HCT116 (cell line): ENCODE measurements at regions not wholly inside any gene's neighbourhood (a gene's known extent, or its start where the extent isn't known, plus 50 kb on each side); places are given as distances from the start of the nearest gene placed in this dataset.

Experiments used
- ATAC-seq: fragments of 200-7000 bp; cut with Tn5 transposase; 2 replicates; pipeline ENCODE4 v1.9.1; 2020; ENCODE audit warnings: mild to moderate bottlenecking, moderate library complexity
- BruUV-seq: library from RNA; stranded (reverse); fragments of 400-500 nt; replicated peaks from 2 replicates; lab custom pipeline; 2021; lab: Mats Ljungman, UMichigan
- CTCF ChIA-PET: fragments of 300-600 bp; sonication (Branson Sonifier 250); formaldehyde crosslinking; loops from one replicate; lab custom pipeline; 2021; ENCODE audit warnings: antibody characterized with exemption; lab: Charles Lee
- POLR2A ChIA-PET: fragments of 300-600, 350-600 bp; sonication (Branson Sonifier 250); formaldehyde crosslinking; loops from one replicate; lab custom pipeline; 2021; ENCODE audit warnings: antibody characterized with exemption; lab: Charles Lee
- RAD21 ChIA-PET, 2 experiments: fragments of 300-600 bp; sonication (Branson Sonifier 250); formaldehyde crosslinking; loops; one replicate each; lab custom pipeline; 2023; ENCODE audit warnings: low total read pairs in 2 of 2; ENCODE audit not compliant: uncharacterized antibody in 2 of 2, unreplicated experiment in 2 of 2, low non-redundant PET in 1 of 2; lab: Charles Lee
- DNase-seq: peaks from one replicate; pipeline ENCODE4 v3.0.0-alpha.2; 2010; ENCODE audit warnings: low read depth, low spot score
- H2AFZ ChIP-seq: fragments of 200-600 bp; shearing (Covaris generic), sonication (generic); 2 replicates; pipeline ENCODE4 v1.6.1; 2017; ENCODE audit warnings: low read depth, mixed run types, mixed read lengths, antibody characterized with exemption, low read length; ENCODE audit not compliant: poor library complexity, severe bottlenecking
- H3K27ac ChIP-seq: 2 replicates; pipeline ENCODE4 v1.5.1; 2012; ENCODE audit warnings: low read depth, low read length
- H3K27me3 ChIP-seq: fragments of 200-600 bp; sonication (generic); 2 replicates; pipeline ENCODE4 v1.6.1; 2016; ENCODE audit warnings: mixed run types, low read length, mixed read lengths; ENCODE audit not compliant: insufficient read depth
- H3K36me3 ChIP-seq, 2 experiments: fragments of 200-500 bp in 1 of 2; fragments of 200-600 bp in 1 of 2; sonication (Bioruptor generic) in 1 of 2; sonication (generic) in 1 of 2; 2 replicates each; pipeline versions ENCODE4 v1.5.1 to v1.6.1; 2014 to 2016; ENCODE audit warnings: low read length in 2 of 2, inconsistent platforms in 1 of 2, mixed read lengths in 1 of 2, mixed run types in 1 of 2; ENCODE audit not compliant: insufficient read depth in 2 of 2, control insufficient read depth in 1 of 2
- H3K4me1 ChIP-seq, 2 experiments: fragments of 200-600 bp in 1 of 2; sonication (generic) in 1 of 2; 2 replicates each; pipeline versions ENCODE4 v1.5.1 to v1.6.1; 2012 to 2017; ENCODE audit warnings: low read length in 2 of 2, inconsistent platforms in 1 of 2, mild to moderate bottlenecking in 1 of 2, mixed read lengths in 1 of 2, mixed run types in 1 of 2, moderate library complexity in 1 of 2; ENCODE audit not compliant: insufficient read depth in 2 of 2, control insufficient read depth in 1 of 2
- H3K4me2 ChIP-seq: fragments of 200-600 bp; sonication (generic); 2 replicates; pipeline ENCODE4 v1.6.1; 2017; ENCODE audit warnings: mixed run types, low read length, mixed read lengths
- H3K4me3 ChIP-seq, 2 experiments: fragments of 200-600 bp in 1 of 2; sonication (generic) in 1 of 2; replicated peaks in 1 of 2; 2 replicates each; pipeline ENCODE4 v1.5.1; 2011 to 2016; ENCODE audit warnings: low read length in 2 of 2, control low read depth in 1 of 2, low read depth in 1 of 2, mild to moderate bottlenecking in 1 of 2, mixed read lengths in 1 of 2, mixed run types in 1 of 2
- H3K79me2 ChIP-seq: fragments of 200-600 bp; sonication (generic); 2 replicates; pipeline ENCODE4 v1.6.1; 2017; ENCODE audit warnings: mild to moderate bottlenecking, mixed run types, low read length, moderate library complexity, mixed read lengths; ENCODE audit not compliant: insufficient read depth
- H3K9ac ChIP-seq: fragments of 200-600 bp; sonication (generic); 2 replicates; pipeline ENCODE4 v1.6.1; 2016; ENCODE audit warnings: low read length, mixed read lengths
- H3K9me2 ChIP-seq: fragments of 200-600 bp; sonication (generic), shearing (Covaris generic); 2 replicates; pipeline ENCODE4 v1.6.1; 2017; ENCODE audit warnings: mixed run types, mild to moderate bottlenecking, moderate library complexity; ENCODE audit not compliant: insufficient read depth
- H3K9me3 ChIP-seq, 2 experiments: fragments of 200-500 bp in 1 of 2; fragments of 200-600 bp in 1 of 2; sonication (Bioruptor generic) in 1 of 2; sonication (generic) in 1 of 2; 2 replicates each; pipeline ENCODE4 v1.6.1; 2014 to 2017; ENCODE audit warnings: low read length in 2 of 2, mixed read lengths in 2 of 2, inconsistent platforms in 1 of 2, low read depth in 1 of 2, mild to moderate bottlenecking in 1 of 2, mixed run types in 1 of 2, moderate library complexity in 1 of 2; ENCODE audit not compliant: control insufficient read depth in 1 of 2, insufficient read depth in 1 of 2
- H4K20me1 ChIP-seq: fragments of 200-600 bp; sonication (generic), shearing (Covaris generic); 2 replicates; pipeline ENCODE4 v1.6.1; 2017; ENCODE audit warnings: mixed run types, mild to moderate bottlenecking, moderate library complexity; ENCODE audit not compliant: insufficient read depth
- CBX3 ChIP-seq: IDR thresholded peaks from 2 replicates; pipeline ENCODE4 v1.6.1; 2012; ENCODE audit warnings: low read depth
- CTCF ChIP-seq, 3 experiments: fragments of 200-600 bp in 1 of 3; sonication (generic) in 1 of 3; IDR thresholded peaks in 2 of 3; conservative IDR thresholded peaks in 1 of 3; 2 replicates each; pipeline ENCODE4 v1.5.1; 2012 to 2017; ENCODE audit warnings: low read depth in 2 of 3, low read length in 2 of 3, antibody characterized with exemption in 1 of 3, borderline replicate concordance in 1 of 3, control low read depth in 1 of 3, mild to moderate bottlenecking in 1 of 3, mixed read lengths in 1 of 3, mixed run types in 1 of 3, moderate library complexity in 1 of 3; ENCODE audit not compliant: insufficient read depth in 1 of 3
- EGR1 ChIP-seq: IDR thresholded peaks from 2 replicates; pipeline ENCODE4 v1.6.1; 2012; ENCODE audit warnings: low read depth
- ELF1 ChIP-seq: IDR thresholded peaks from 2 replicates; pipeline ENCODE4 v1.6.1; 2012; ENCODE audit warnings: low read depth, borderline replicate concordance
- EZH2 ChIP-seq: fragments of 200-600 bp; sonication (generic); IDR thresholded peaks from 2 replicates; pipeline ENCODE4 v1.6.1; 2017; ENCODE audit warnings: antibody characterized with exemption, mixed run types
- EZH2phosphoT487 ChIP-seq: fragments of 200-600 bp; IDR thresholded peaks from 2 replicates; pipeline ENCODE4 v1.6.1; 2018; ENCODE audit warnings: antibody characterized with exemption, borderline replicate concordance
- JUND ChIP-seq: IDR thresholded peaks from 2 replicates; pipeline ENCODE4 v1.6.1; 2012
- MAX ChIP-seq: IDR thresholded peaks from 2 replicates; pipeline ENCODE4 v1.6.1; 2012
- POLR2A ChIP-seq: IDR thresholded peaks from 2 replicates; pipeline ENCODE4 v1.7.0; 2011; ENCODE audit warnings: borderline replicate concordance; ENCODE audit not compliant: insufficient read depth, insufficient read length; ENCODE audit errors: extremely low read depth
- POLR2AphosphoS5 ChIP-seq: IDR thresholded peaks from 2 replicates; pipeline ENCODE4 v1.6.1; 2011; ENCODE audit warnings: mild to moderate bottlenecking, low read depth, low read length, moderate library complexity
- RAD21 ChIP-seq: IDR thresholded peaks from 2 replicates; pipeline ENCODE4 v1.6.1; 2012; ENCODE audit warnings: low read depth, mild to moderate bottlenecking
- SIN3A ChIP-seq: IDR thresholded peaks from 2 replicates; pipeline ENCODE4 v1.6.1; 2012; ENCODE audit warnings: low read depth
- SP1 ChIP-seq: IDR thresholded peaks from 2 replicates; pipeline ENCODE4 v1.6.1; 2012; ENCODE audit warnings: low read depth
- YY1 ChIP-seq: IDR thresholded peaks from 2 replicates; pipeline ENCODE4 v1.6.1; 2011; ENCODE audit warnings: low read length, low read depth, moderate library complexity, mild to moderate bottlenecking; ENCODE audit not compliant: insufficient replicate concordance; ENCODE audit errors: extremely low read depth
- ZFX ChIP-seq: fragments of 450-650 bp; IDR thresholded peaks from 2 replicates; pipeline ENCODE4 v1.6.1; 2017
- intact Hi-C: fragments of 100-400 bp; cut with micrococcal nuclease; formaldehyde crosslinking; loops from 2 replicates; pipeline ENCODE4 v1.10.0; 2022
- TF ChIP-seq, protein P1 (sequence below): IDR thresholded peaks from 2 replicates; pipeline ENCODE4 v1.6.1; 2011; ENCODE audit warnings: mild to moderate bottlenecking, low read length, moderate library complexity; ENCODE audit not compliant: insufficient replicate concordance; ENCODE audit errors: extremely low read depth
- TF ChIP-seq, protein P2 (sequence below): IDR thresholded peaks from 2 replicates; pipeline ENCODE4 v1.6.1; 2012; ENCODE audit warnings: low read depth

GRCh38 chr2:226064932-226065570 is 665.5 kb downstream of the NYAP2 start:
- peaks cover 37 to 63% of the 10 kb centered on the region in 2 experiments for H3K4me1 ChIP-seq
- H3K4me3 ChIP-seq = no peak overlapping the region
- H3K9me2 ChIP-seq = no peaks in the 10 kb centered on the region
- no peaks in the 10 kb centered on the region for H3K27me3 ChIP-seq
- 0 out of 4 replicates have a peak, but pooled peaks cover 0 to 2% of the 10 kb centered on the region in 2 experiments for H3K9me3 ChIP-seq
- ChIA-PET POLR2A (interaction anchor here (1.0 to 2.4 kb wide), 2 partner anchors 19 to 50 kb away, joined by 3 to 11 read pairs; no protein-coding TSS in a partner anchor), CTCF (interaction anchor here (1.7 kb wide), 1 partner anchor 738 kb away, joined by 7 read pairs; no protein-coding TSS in a partner anchor), RAD21 (no interaction called here)
- no peaks in the 10 kb centered on the region for H3K79me2 ChIP-seq
- H2AFZ ChIP-seq = no peak overlapping the region
- intact Hi-C loops = no loop called here
- H4K20me1 ChIP-seq = no peaks in the 10 kb centered on the region
- peak overlapping the region; percentile 99 for H3K27ac ChIP-seq
- no peak for ATAC-seq
- peak overlapping the region; percentile 46; the same call in 1 of the 2 replicates for H3K9ac ChIP-seq
- no peak for TF ChIP-seq EZH2
- no peak for TF ChIP-seq YY1
- TF ChIP-seq EZH2phosphoT487 = no peak
- TF ChIP-seq ZFX = no peak
- no peak for TF ChIP-seq SP1
- no peak for TF ChIP-seq POLR2AphosphoS5
- TF ChIP-seq MAX = no peak
- TF ChIP-seq, protein P1, sequence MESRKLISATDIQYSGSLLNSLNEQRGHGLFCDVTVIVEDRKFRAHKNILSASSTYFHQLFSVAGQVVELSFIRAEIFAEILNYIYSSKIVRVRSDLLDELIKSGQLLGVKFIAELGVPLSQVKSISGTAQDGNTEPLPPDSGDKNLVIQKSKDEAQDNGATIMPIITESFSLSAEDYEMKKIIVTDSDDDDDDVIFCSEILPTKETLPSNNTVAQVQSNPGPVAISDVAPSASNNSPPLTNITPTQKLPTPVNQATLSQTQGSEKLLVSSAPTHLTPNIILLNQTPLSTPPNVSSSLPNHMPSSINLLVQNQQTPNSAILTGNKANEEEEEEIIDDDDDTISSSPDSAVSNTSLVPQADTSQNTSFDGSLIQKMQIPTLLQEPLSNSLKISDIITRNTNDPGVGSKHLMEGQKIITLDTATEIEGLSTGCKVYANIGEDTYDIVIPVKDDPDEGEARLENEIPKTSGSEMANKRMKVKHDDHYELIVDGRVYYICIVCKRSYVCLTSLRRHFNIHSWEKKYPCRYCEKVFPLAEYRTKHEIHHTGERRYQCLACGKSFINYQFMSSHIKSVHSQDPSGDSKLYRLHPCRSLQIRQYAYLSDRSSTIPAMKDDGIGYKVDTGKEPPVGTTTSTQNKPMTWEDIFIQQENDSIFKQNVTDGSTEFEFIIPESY = no peak
- no peak for TF ChIP-seq CBX3
- TF ChIP-seq ELF1 = no peak
- no peak for TF ChIP-seq RAD21
- TF ChIP-seq JUND = no peak
- no peak for TF ChIP-seq EGR1
- no peak for TF ChIP-seq SIN3A
- TF ChIP-seq, protein P2, sequence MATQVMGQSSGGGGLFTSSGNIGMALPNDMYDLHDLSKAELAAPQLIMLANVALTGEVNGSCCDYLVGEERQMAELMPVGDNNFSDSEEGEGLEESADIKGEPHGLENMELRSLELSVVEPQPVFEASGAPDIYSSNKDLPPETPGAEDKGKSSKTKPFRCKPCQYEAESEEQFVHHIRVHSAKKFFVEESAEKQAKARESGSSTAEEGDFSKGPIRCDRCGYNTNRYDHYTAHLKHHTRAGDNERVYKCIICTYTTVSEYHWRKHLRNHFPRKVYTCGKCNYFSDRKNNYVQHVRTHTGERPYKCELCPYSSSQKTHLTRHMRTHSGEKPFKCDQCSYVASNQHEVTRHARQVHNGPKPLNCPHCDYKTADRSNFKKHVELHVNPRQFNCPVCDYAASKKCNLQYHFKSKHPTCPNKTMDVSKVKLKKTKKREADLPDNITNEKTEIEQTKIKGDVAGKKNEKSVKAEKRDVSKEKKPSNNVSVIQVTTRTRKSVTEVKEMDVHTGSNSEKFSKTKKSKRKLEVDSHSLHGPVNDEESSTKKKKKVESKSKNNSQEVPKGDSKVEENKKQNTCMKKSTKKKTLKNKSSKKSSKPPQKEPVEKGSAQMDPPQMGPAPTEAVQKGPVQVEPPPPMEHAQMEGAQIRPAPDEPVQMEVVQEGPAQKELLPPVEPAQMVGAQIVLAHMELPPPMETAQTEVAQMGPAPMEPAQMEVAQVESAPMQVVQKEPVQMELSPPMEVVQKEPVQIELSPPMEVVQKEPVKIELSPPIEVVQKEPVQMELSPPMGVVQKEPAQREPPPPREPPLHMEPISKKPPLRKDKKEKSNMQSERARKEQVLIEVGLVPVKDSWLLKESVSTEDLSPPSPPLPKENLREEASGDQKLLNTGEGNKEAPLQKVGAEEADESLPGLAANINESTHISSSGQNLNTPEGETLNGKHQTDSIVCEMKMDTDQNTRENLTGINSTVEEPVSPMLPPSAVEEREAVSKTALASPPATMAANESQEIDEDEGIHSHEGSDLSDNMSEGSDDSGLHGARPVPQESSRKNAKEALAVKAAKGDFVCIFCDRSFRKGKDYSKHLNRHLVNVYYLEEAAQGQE = no peak
- TF ChIP-seq POLR2A = no peak
- TF ChIP-seq CTCF (IDR thresholded peaks at IDR 0.05 in 2 of 3, conservative IDR thresholded peaks at IDR 0.05 in 1 of 3; ENCODE audit: borderline replicate concordance in 1 of 3, insufficient read depth in 1 of 3, low read depth in 2 of 3, low read length in 2 of 3) = no peak
- DNase-seq = no peak
- no TSS peak for BruUV-seq
- H3K4me2 ChIP-seq = no peak overlapping the region
- peaks cover 0 to 16% of the 10 kb centered on the region in 2 experiments; a peak in 2 of 4 replicates for H3K36me3 ChIP-seq
